Liver (tissue), 8 donors: ENCODE measurements at regions not wholly inside any gene's neighbourhood (a gene's known extent, or its start where the extent isn't known, plus 50 kb on each side); places are given as distances from the start of the nearest gene placed in this dataset.

Experiments used
- DNase-seq: peaks from one replicate; pipeline ENCODE4 v3.0.0-alpha.2; 2017; ENCODE audit warnings: low spot score
- H3K27ac ChIP-seq, 2 donors: one replicate each; pipeline ENCODE4 v1.7.0; 2013; ENCODE audit warnings: inconsistent platforms in 2 of 2, low read length in 2 of 2, control low read depth in 1 of 2, low read depth in 1 of 2, mild to moderate bottlenecking in 1 of 2
- H3K27me3 ChIP-seq, 4 donors: one replicate each; pipeline versions ENCODE4 v1.6.1 to v1.7.0; 2013; ENCODE audit warnings: low read length in 3 of 4, inconsistent platforms in 1 of 4, mild to moderate bottlenecking in 1 of 4, moderate library complexity in 1 of 4; ENCODE audit not compliant: control insufficient read depth in 4 of 4, insufficient read depth in 4 of 4
- H3K36me3 ChIP-seq, 4 donors: one replicate each; pipeline versions ENCODE4 v1.6.1 to v1.7.0; 2013; ENCODE audit warnings: low read length in 3 of 4, mild to moderate bottlenecking in 3 of 4, low read depth in 1 of 4, moderate library complexity in 1 of 4; ENCODE audit not compliant: control insufficient read depth in 4 of 4, insufficient read depth in 3 of 4
- H3K4me1 ChIP-seq, 4 donors: one replicate each; pipeline versions ENCODE4 v1.6.1 to v1.7.0; 2013; ENCODE audit warnings: low read length in 3 of 4, mild to moderate bottlenecking in 3 of 4, moderate library complexity in 1 of 4; ENCODE audit not compliant: control insufficient read depth in 4 of 4, insufficient read depth in 4 of 4
- H3K4me3 ChIP-seq, 3 donors: one replicate each; pipeline versions ENCODE4 v1.6.1 to v1.7.0; 2013; ENCODE audit warnings: low read length in 3 of 3, control low read depth in 1 of 3, low read depth in 1 of 3, mild to moderate bottlenecking in 1 of 3
- H3K9ac ChIP-seq, 2 donors: one replicate each; pipeline ENCODE4 v1.7.0; 2013; ENCODE audit warnings: low read length in 2 of 2, mild to moderate bottlenecking in 2 of 2, moderate library complexity in 2 of 2, control low read depth in 1 of 2, low read depth in 1 of 2
- H3K9me3 ChIP-seq, 4 donors: one replicate each; pipeline versions ENCODE4 v1.6.1 to v1.7.0; 2013; ENCODE audit warnings: low read length in 3 of 4; ENCODE audit not compliant: control insufficient read depth in 4 of 4
- EGR1 ChIP-seq, 2 donors: IDR thresholded peaks; 2 replicates each; pipeline ENCODE4 v1.6.1; 2016 to 2018; ENCODE audit warnings: antibody characterized with exemption in 2 of 2, low read depth in 2 of 2
- FOXA1 ChIP-seq: IDR thresholded peaks from 2 replicates; pipeline ENCODE4 v1.6.1; 2016; ENCODE audit warnings: antibody characterized with exemption
- FOXA2 ChIP-seq: IDR thresholded peaks from 2 replicates; pipeline ENCODE4 v1.6.1; 2016; ENCODE audit warnings: antibody characterized with exemption
- GABPA ChIP-seq, 2 donors: IDR thresholded peaks in 1 of 2; conservative IDR thresholded peaks in 1 of 2; 2 replicates each; pipeline ENCODE4 v1.6.1; 2016; ENCODE audit warnings: antibody characterized with exemption in 2 of 2, mild to moderate bottlenecking in 1 of 2, moderate library complexity in 1 of 2
- HNF4A ChIP-seq, 2 donors: conservative IDR thresholded peaks; 2 replicates each; pipeline ENCODE4 v1.6.1; 2016; ENCODE audit warnings: antibody characterized with exemption in 2 of 2, mild to moderate bottlenecking in 2 of 2
- HNF4G ChIP-seq: IDR thresholded peaks from 2 replicates; pipeline ENCODE4 v1.6.1; 2016; ENCODE audit warnings: antibody characterized with exemption
- JUND ChIP-seq, 2 donors: IDR thresholded peaks; 2 replicates each; pipeline ENCODE4 v1.6.1; 2016; ENCODE audit warnings: antibody characterized with exemption in 2 of 2
- NR2F2 ChIP-seq: IDR thresholded peaks from 2 replicates; pipeline ENCODE4 v1.6.1; 2016; ENCODE audit warnings: antibody characterized with exemption
- RAD21 ChIP-seq, 2 donors: IDR thresholded peaks; 2 replicates each; pipeline ENCODE4 v1.6.1; 2016; ENCODE audit warnings: antibody characterized with exemption in 2 of 2, mild to moderate bottlenecking in 2 of 2
- RXRA ChIP-seq, 2 donors: IDR thresholded peaks; 2 replicates each; pipeline ENCODE4 v1.6.1; 2017 to 2018; ENCODE audit warnings: antibody characterized with exemption in 2 of 2, mild to moderate bottlenecking in 1 of 2
- SP1 ChIP-seq: IDR thresholded peaks from 2 replicates; pipeline ENCODE4 v1.6.1; 2018; ENCODE audit warnings: antibody characterized with exemption, mild to moderate bottlenecking
- WGBS: extraction: QIAGEN DNeasy Blood & Tissue Kit; methylation state at CpG from one replicate; pipeline ENCODE4 v1.1.7; 2013; 5-methylcytosine and 5-hydroxymethylcytosine counted together
- TF ChIP-seq, protein P1 (sequence below): IDR thresholded peaks from 2 replicates; pipeline ENCODE4 v1.6.1; 2016; ENCODE audit warnings: antibody characterized with exemption
- TF ChIP-seq, protein P2 (sequence below): IDR thresholded peaks from 2 replicates; pipeline ENCODE4 v1.6.1; 2016; ENCODE audit warnings: antibody characterized with exemption
- TF ChIP-seq, protein P3 (sequence below): IDR thresholded peaks from 2 replicates; pipeline ENCODE4 v1.6.1; 2016; ENCODE audit warnings: antibody characterized with exemption, mild to moderate bottlenecking
- TF ChIP-seq, protein P4 (sequence below): fragments of 150-350 bp; IDR thresholded peaks from 2 replicates; pipeline ENCODE4 v1.5.1; 2017; ENCODE audit warnings: improper control_type of control experiment, low read depth, low read length; ENCODE audit not compliant: missing input control
- TF ChIP-seq, protein P5 (sequence below): IDR thresholded peaks from 2 replicates; pipeline ENCODE4 v1.6.1; 2016; ENCODE audit warnings: antibody characterized with exemption
- donor health status: healthy.
- donor health status: healthy.
- donor health status: healthy.
- donor health status: healthy.
- donor health status: healthy.

DNA sequence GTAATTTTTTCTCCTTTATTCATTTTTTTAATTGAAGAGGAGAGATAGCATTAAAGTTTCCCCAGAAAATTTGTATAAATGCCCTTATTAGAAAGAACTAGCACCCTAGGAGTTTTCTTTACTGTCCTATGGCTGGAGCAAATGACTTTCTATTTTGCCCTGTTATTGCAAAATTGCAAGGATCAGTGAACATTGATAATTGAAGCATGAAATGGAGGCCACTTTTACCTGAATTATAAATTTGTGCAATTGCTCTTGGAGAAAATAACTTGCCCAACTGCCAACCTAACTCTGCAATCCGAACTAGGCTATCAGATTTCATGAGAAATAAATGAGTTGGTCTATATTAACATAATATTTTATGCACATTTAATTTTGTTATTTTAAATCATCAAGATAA lies 111.9 kb downstream of the MTRR start (continued):
- TF ChIP-seq, protein P1, sequence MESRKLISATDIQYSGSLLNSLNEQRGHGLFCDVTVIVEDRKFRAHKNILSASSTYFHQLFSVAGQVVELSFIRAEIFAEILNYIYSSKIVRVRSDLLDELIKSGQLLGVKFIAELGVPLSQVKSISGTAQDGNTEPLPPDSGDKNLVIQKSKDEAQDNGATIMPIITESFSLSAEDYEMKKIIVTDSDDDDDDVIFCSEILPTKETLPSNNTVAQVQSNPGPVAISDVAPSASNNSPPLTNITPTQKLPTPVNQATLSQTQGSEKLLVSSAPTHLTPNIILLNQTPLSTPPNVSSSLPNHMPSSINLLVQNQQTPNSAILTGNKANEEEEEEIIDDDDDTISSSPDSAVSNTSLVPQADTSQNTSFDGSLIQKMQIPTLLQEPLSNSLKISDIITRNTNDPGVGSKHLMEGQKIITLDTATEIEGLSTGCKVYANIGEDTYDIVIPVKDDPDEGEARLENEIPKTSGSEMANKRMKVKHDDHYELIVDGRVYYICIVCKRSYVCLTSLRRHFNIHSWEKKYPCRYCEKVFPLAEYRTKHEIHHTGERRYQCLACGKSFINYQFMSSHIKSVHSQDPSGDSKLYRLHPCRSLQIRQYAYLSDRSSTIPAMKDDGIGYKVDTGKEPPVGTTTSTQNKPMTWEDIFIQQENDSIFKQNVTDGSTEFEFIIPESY, result no peak
- TF ChIP-seq FOXA2 (no peak), JUND (IDR thresholded peaks at IDR 0.05) (no peak)
- TF ChIP-seq, protein P2, sequence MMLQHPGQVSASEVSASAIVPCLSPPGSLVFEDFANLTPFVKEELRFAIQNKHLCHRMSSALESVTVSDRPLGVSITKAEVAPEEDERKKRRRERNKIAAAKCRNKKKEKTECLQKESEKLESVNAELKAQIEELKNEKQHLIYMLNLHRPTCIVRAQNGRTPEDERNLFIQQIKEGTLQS, result no peak

DNA sequence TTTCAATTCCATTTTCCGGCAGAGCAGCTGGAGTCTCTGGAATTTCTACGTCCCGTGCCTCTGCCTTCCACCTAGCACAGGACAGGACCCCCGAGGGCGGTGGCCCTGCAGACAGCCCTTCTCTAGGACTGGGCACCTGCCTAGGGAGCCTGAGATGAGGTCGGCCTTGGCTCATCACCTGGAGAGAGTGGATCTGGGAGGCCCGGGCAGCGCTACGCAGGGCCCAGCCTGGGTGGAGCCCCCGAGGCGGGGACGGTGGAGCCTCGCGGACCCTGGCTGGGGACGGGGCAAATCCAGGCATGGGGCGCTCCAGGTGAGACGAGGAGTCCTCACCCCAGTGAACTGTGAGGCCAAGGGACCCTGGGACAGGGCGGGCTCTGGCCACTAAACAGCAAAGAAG lies 114.5 kb downstream of the MTRR start:
- Histone ChIP-seq H3K9me3 (no peaks in the 10 kb centered on the region), H3K27me3 (no peaks in the 10 kb centered on the region), H3K27ac (no peak overlapping the region), H3K4me3 (no peak overlapping the region), H3K4me1 (no peaks in the 10 kb centered on the region), H3K36me3 (no peaks in the 10 kb centered on the region), H3K9ac (no peak overlapping the region)
- DNase-seq, result no peak
- TF ChIP-seq SP1 (no peak), RXRA (IDR thresholded peaks at IDR 0.05) (no peak), NR2F2 (no peak), FOXA1 (no peak), JUND (IDR thresholded peaks at IDR 0.05) (no peak), EGR1 (IDR thresholded peaks at IDR 0.05; ENCODE audit: low read depth in 2 of 2) (no peak), FOXA2 (no peak), HNF4A (conservative IDR thresholded peaks at IDR 0.05) (no peak)
- TF ChIP-seq, protein P3, sequence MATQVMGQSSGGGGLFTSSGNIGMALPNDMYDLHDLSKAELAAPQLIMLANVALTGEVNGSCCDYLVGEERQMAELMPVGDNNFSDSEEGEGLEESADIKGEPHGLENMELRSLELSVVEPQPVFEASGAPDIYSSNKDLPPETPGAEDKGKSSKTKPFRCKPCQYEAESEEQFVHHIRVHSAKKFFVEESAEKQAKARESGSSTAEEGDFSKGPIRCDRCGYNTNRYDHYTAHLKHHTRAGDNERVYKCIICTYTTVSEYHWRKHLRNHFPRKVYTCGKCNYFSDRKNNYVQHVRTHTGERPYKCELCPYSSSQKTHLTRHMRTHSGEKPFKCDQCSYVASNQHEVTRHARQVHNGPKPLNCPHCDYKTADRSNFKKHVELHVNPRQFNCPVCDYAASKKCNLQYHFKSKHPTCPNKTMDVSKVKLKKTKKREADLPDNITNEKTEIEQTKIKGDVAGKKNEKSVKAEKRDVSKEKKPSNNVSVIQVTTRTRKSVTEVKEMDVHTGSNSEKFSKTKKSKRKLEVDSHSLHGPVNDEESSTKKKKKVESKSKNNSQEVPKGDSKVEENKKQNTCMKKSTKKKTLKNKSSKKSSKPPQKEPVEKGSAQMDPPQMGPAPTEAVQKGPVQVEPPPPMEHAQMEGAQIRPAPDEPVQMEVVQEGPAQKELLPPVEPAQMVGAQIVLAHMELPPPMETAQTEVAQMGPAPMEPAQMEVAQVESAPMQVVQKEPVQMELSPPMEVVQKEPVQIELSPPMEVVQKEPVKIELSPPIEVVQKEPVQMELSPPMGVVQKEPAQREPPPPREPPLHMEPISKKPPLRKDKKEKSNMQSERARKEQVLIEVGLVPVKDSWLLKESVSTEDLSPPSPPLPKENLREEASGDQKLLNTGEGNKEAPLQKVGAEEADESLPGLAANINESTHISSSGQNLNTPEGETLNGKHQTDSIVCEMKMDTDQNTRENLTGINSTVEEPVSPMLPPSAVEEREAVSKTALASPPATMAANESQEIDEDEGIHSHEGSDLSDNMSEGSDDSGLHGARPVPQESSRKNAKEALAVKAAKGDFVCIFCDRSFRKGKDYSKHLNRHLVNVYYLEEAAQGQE, result no peak
- TF ChIP-seq, protein P2, result no peak
- TF ChIP-seq, protein P4, sequence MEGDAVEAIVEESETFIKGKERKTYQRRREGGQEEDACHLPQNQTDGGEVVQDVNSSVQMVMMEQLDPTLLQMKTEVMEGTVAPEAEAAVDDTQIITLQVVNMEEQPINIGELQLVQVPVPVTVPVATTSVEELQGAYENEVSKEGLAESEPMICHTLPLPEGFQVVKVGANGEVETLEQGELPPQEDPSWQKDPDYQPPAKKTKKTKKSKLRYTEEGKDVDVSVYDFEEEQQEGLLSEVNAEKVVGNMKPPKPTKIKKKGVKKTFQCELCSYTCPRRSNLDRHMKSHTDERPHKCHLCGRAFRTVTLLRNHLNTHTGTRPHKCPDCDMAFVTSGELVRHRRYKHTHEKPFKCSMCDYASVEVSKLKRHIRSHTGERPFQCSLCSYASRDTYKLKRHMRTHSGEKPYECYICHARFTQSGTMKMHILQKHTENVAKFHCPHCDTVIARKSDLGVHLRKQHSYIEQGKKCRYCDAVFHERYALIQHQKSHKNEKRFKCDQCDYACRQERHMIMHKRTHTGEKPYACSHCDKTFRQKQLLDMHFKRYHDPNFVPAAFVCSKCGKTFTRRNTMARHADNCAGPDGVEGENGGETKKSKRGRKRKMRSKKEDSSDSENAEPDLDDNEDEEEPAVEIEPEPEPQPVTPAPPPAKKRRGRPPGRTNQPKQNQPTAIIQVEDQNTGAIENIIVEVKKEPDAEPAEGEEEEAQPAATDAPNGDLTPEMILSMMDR, result no peak
- 86% methylated on average over 18 of the region's 18 CpGs for WGBS

DNA sequence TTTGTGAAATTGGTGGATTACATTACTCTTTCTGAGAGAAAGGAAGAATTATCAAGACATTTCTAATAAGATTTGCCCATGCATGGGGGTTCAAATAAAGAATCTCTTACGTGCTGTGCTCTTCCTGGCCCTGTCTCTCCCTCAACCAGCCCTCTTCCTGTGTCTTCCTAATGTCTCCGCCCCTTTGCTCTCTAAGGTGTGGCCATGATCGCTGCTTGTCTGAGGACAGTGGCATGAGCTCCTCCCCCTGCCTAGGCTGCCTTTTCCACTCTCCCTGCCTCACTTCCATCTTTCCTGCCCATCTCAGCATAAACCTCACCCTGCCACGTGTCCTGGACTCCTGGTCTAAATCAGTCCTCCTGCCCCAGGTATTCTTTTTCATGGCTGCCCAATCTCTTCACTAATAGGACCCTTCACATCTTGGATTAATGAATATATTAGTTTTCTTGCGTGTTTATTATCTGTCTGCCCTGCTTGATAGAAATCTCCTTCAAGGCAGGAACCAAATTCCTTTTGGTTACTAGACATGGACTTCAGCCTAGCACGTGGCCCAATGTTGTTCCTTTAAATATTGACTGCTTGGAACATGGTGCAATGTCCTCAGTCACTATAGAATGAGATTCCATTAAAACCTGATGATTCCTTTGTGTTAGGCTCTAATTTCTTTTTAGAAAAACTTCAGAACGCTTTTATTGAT lies 122.3 kb downstream of the MTRR start:
- Histone ChIP-seq H3K4me3 (no peak overlapping the region), H3K36me3 (no peaks in the 10 kb centered on the region), H3K9ac (no peak overlapping the region), H3K27ac (no peak overlapping the region), H3K9me3 (peaks cover 0 to 2% (median 0%) of the 10 kb centered on the region in 4 donors), H3K4me1 (no peaks in the 10 kb centered on the region), H3K27me3 (no peaks in the 10 kb centered on the region)
- 61% methylated on average over 7 of the region's 7 CpGs for whole genome bisulfite sequencing
- no peak for DNase-seq
- no peak for TF ChIP-seq HNF4G
- TF ChIP-seq GABPA (IDR thresholded peaks at IDR 0.05 in 1 of 2, conservative IDR thresholded peaks at IDR 0.05 in 1 of 2), result no peak
- no peak for TF ChIP-seq RXRA (IDR thresholded peaks at IDR 0.05)
- TF ChIP-seq SP1, result no peak
- no peak for TF ChIP-seq RAD21 (IDR thresholded peaks at IDR 0.05)
- TF ChIP-seq, protein P3, result no peak
- TF ChIP-seq, protein P5, sequence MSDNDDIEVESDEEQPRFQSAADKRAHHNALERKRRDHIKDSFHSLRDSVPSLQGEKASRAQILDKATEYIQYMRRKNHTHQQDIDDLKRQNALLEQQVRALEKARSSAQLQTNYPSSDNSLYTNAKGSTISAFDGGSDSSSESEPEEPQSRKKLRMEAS, result no peak
- no peak for TF ChIP-seq JUND (IDR thresholded peaks at IDR 0.05)
